RWPE1 (cell line): ENCODE measurements at regions not wholly inside any gene's neighbourhood (a gene's known extent, or its start where the extent isn't known, plus 50 kb on each side); places are given as distances from the start of the nearest gene placed in this dataset.
"Not testable (repeated sequence)": the region's sequence is repeated elsewhere in the genome, so short reads cannot be mapped to it uniquely, and the experiment has no call there.

ENCODE experiments used
- CTCF ChIA-PET: fragments of 350-600 bp; sonication (Branson Sonifier 250); formaldehyde crosslinking; extraction: SDS; loops from one replicate; lab custom pipeline; 2021; lab: Yijun Ruan, JAX
- POLR2A ChIA-PET: fragments of 400-600 bp; formaldehyde crosslinking; extraction: SDS; loops from one replicate; lab custom pipeline; 2020; ENCODE audit warnings: antibody characterized with exemption; ENCODE audit not compliant: low non-redundant PET; lab: Yijun Ruan, JAX
- DNase-seq: peaks from one replicate; pipeline ENCODE4 v3.0.0; 2012; ENCODE audit warnings: low spot score
- H3K27ac ChIP-seq: fragments of 450-650 bp; 2 replicates; pipeline ENCODE4 v1.5.1; 2017
- TF ChIP-seq, protein P1 (sequence below): fragments of 450-650 bp; conservative IDR thresholded peaks from 2 replicates; pipeline ENCODE4 v1.5.1; 2017; ENCODE audit warnings: low read depth, mild to moderate bottlenecking

DNA sequence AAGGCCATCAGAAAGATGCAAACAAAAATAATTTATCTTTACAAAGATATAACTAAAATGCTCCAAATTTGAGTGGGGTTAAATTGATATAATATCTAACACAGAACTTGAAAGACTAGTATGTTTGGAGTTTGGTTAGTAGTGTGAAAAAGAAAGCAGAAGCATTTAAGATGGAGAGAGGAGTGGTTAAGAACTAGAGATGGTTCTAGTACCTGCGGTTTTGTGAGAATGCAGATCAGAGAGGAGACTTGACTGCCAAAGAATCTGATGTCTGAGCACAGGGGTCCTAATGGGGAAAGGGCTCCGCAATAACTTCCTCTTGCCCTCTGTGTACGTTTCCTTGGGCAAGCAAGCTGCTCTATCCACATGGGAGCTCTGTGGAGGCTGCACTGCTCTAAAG lies 506.8 kb upstream of the COBL start:
- ChIA-PET CTCF (interaction anchor here (0.5 kb wide), 1 partner anchor 470 kb away, joined by 5 read pairs; no protein-coding TSS in a partner anchor), POLR2A (no interaction called here)
- no peak overlapping the region for H3K27ac ChIP-seq
- TF ChIP-seq, protein P1, sequence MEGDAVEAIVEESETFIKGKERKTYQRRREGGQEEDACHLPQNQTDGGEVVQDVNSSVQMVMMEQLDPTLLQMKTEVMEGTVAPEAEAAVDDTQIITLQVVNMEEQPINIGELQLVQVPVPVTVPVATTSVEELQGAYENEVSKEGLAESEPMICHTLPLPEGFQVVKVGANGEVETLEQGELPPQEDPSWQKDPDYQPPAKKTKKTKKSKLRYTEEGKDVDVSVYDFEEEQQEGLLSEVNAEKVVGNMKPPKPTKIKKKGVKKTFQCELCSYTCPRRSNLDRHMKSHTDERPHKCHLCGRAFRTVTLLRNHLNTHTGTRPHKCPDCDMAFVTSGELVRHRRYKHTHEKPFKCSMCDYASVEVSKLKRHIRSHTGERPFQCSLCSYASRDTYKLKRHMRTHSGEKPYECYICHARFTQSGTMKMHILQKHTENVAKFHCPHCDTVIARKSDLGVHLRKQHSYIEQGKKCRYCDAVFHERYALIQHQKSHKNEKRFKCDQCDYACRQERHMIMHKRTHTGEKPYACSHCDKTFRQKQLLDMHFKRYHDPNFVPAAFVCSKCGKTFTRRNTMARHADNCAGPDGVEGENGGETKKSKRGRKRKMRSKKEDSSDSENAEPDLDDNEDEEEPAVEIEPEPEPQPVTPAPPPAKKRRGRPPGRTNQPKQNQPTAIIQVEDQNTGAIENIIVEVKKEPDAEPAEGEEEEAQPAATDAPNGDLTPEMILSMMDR = no peak
- no peak for DNase-seq

DNA sequence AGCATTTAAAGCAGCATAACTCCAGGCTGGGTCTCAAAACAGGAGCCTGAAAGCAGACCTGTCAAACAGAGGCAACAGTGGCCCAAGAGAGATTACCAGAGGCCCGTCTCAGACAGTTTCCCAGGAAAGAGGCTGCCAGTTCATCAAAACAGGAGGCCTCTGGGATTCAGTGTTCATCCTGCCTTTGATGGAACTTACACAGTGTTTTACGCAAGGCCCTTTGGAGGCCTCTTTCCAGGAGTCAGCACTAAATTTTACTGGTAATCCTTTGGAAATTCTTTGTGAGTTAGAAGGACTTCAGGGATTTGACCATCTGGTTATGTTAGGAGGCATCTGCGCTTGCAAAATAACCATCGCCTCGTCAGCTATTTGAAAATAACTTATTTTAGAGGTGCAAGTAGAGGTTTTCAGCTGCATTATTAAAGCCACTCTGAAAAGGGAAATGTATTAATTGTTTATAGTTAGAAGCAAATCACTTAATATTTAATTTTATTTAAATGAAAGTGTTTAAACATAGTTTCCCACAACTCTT lies 501.2 kb upstream of the COBL start:
- no peak for DNase-seq
- TF ChIP-seq, protein P1 = no peak
- ChIA-PET CTCF (no interaction called here), POLR2A (no interaction called here)
- H3K27ac ChIP-seq = no peak overlapping the region

- DNase-seq, POLR2A ChIA-PET, H3K27ac ChIP-seq: not testable (repeated sequence)
- CTCF ChIA-PET = interaction anchor here (0.6 kb wide), 1 partner anchor 1425 kb away, joined by 5 read pairs; no protein-coding TSS in a partner anchor
These were observed 489.3 kb upstream of the COBL start for GRCh38 chr7:51805783-51806431.

- DNase-seq = no peak
- ChIA-PET POLR2A (no interaction called here), CTCF (interaction anchor here (0.6 kb wide), 1 partner anchor 64 kb away, joined by 3 read pairs; no protein-coding TSS in a partner anchor)
- no peak overlapping the region for H3K27ac ChIP-seq
- TF ChIP-seq, protein P1 = no peak
These were observed 486.1 kb upstream of the COBL start for GRCh38 chr7:51802718-51803117.

DNA sequence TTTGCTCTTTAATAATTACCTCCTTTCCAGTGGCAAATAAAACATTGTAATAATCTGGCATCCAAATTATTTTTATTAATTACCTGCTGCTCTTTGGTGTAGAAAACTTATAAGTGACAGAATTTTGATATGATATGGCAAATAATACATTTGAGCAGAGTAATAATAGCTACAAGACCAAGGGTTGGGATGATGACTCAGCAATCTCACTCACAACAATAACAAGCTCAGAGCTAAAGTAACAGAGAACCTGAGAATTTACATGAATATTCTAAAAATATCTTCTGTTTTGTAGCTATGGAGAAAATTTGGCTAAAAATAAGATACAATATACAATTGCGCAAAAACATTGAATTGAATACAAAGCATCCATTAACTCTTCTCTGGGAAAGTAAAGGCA lies 480.8 kb upstream of the COBL start:
- no peak overlapping the region for H3K27ac ChIP-seq
- TF ChIP-seq, protein P1 = no peak
- ChIA-PET CTCF (no interaction called here), POLR2A (no interaction called here)
- no peak for DNase-seq

DNA sequence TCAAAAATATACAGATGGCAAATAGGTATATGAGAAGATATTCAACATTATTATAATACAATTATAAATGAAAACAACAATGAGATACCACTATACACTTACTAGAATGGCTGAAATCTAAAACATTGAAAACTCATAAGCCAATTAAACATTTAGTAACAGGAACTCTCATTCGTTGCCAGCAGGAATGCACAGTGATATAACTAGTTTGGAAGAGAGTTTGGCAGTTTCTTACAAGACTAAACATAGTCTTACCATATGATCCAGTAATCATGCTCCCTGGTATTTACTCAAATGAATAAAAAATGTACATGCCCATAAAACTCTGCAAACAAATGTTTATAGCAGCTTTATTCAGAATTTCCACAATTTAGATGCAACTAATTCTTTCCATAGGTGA lies 476.2 kb upstream of the COBL start:
- TF ChIP-seq, protein P1 = no peak
- ChIA-PET POLR2A (no interaction called here), CTCF (interaction anchor here (0.9 kb wide), 1 partner anchor 153 kb away, joined by 5 read pairs; no protein-coding TSS in a partner anchor)
- DNase-seq = no peak
- H3K27ac ChIP-seq = no peak overlapping the region

- POLR2A ChIA-PET = no interaction called here
- DNase-seq = no peak
- CTCF ChIA-PET = interaction anchor here (0.6 to 0.9 kb wide), 5 partner anchors 63 to 645 kb away, joined by 3 to 4 read pairs (median 4); no protein-coding TSS in a partner anchor
- no peak overlapping the region for H3K27ac ChIP-seq
- TF ChIP-seq, protein P1 = no peak
These were observed 472.9 kb upstream of the COBL start for GRCh38 chr7:51789489-51789888.
